ENCODE measurements at regions not wholly inside any gene's neighbourhood (a gene's known extent, or its start where the extent isn't known, plus 50 kb on each side); places are given as distances from the start of the nearest gene placed in this dataset.

DNA sequence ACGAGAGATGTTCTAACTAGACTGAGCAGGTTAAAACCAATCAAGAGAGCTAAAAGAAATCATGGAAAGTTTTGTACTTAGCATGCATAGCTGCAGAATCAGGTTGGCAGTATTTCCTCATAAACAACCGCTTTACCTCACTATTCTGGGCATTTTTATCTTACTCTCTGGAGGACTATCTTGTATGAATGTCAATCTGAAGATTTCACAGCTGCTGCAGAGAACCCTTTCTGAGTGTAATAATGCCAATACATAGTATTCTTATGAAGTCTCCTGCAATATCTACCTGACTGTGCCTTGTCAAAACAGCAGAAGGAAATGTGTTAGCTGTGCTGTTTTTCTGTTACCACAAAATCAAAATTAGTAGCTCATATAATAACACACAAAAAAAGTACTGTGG is 705.9 kb upstream of the FSHR start:
- no peak for TF ChIP-seq CTCF (IDR thresholded peaks at IDR 0.05; ENCODE audit: low read depth, low read length)
- TF ChIP-seq POLR2A (IDR thresholded peaks at IDR 0.05; ENCODE audit: extremely low read depth, insufficient read length): no peak
- TF ChIP-seq MAX (IDR thresholded peaks at IDR 0.05; ENCODE audit: low read depth, low read length): no peak
